ENCODE measurements at regions not wholly inside any gene's neighbourhood (a gene's known extent, or its start where the extent isn't known, plus 50 kb on each side); places are given as distances from the start of the nearest gene placed in this dataset.

GRCh38 chr2:193701484-193701883, 1506.8 kb upstream of the TMEFF2 start:
- no peak for DNase-seq (ENCODE audit: low read depth)

DNA sequence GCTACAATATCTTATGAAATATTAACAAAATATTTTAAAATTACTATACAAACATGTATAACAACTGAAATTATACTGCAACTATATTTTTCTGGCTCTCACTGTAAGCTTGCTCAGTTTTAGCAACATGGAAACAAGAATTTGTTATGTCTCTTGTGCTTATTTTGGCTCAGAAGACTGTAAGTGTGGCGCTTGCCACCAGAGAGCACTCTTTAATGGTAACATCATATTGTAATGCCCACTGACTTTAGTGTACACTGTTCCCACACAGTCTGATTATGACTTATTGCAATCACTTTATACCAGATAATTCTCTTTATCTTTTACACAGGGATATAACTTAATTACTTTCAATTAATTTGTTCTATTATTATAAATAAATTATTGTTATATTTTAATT, 1500.6 kb upstream of the TMEFF2 start:
- DNase-seq (ENCODE audit: low read depth): no peak

GRCh38 chr2:193693758-193694157, 1499.0 kb upstream of the TMEFF2 start:
- no peak for DNase-seq (ENCODE audit: low read depth)

DNA sequence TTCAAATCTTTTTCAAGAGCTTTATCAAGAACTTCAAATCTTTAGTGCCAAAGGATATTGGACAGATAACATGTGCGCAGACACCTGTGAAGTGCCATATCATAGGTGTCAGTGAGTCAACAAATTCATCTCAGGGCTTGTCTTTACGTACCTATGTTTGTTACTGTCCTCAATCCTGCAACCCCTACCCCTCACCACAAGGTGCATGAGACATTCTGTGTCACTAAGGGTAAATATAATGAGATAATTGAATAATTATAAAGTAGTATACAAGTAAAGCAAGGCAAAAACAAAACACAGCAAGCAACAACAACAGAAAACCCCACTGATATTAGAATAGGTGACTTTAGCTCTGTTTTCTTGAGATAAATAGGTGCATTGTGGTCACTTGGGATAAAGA, 1495.8 kb upstream of the TMEFF2 start:
- no peak for DNase-seq (ENCODE audit: low read depth)

DNA sequence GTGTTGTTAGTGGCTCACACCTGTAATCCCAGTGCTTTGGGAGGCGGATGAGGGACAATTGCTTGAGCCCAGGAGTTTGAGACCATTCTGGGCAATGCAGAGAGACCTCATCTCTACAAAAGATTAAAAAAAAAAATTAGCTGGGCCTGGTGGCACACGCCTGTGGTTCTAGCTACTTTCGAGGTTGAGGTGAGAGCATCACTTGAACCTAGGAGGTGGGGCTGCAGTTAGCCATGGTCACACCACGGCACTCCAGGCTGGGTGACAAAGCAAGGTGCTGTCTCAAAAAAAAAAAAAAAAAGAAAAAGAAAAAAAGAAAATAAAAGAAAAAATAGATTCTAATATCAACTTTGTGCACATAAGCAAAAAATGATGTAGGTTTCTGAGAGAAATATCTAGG, 1492.5 kb upstream of the TMEFF2 start:
- no peak for DNase-seq (ENCODE audit: low read depth)

- DNase-seq (ENCODE audit: low read depth): no peak
Observed at GRCh38 chr2:193679847-193680246, 1485.1 kb upstream of the TMEFF2 start.

- DNase-seq (ENCODE audit: low read depth): no peak
Observed at GRCh38 chr2:193670478-193670877, 1475.7 kb upstream of the TMEFF2 start.

GRCh38 chr2:193668557-193669323, 1474.0 kb upstream of the TMEFF2 start:
- no peak for DNase-seq (ENCODE audit: low read depth)

GRCh38 chr2:193627927-193628272, 1433.2 kb upstream of the TMEFF2 start:
- DNase-seq (ENCODE audit: low read depth): no peak

GRCh38 chr2:193627187-193627926, 1432.6 kb upstream of the TMEFF2 start:
- DNase-seq (ENCODE audit: low read depth): no peak

DNA sequence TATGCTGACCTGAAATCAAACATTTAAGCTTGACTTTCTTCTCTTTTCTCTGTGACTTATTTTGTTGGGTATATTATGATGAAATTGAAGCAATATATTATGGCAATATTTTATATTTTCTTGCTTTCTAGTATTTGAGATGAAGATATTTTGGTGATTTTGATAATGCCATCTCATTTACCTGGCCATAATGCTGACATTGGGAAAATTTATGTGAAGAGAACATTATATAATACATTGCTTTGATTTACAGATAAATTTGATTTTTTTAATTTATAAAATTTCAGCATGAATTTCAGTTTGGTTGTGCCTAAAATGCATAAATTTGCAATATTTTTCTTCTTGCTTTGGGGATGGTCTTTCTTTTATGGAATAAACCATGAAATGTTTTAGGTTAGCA, 1413.7 kb upstream of the TMEFF2 start:
- DNase-seq (ENCODE audit: low read depth): no peak

- DNase-seq (ENCODE audit: low read depth): no peak
Observed at GRCh38 chr2:193590831-193591230, 1396.1 kb upstream of the TMEFF2 start.

DNA sequence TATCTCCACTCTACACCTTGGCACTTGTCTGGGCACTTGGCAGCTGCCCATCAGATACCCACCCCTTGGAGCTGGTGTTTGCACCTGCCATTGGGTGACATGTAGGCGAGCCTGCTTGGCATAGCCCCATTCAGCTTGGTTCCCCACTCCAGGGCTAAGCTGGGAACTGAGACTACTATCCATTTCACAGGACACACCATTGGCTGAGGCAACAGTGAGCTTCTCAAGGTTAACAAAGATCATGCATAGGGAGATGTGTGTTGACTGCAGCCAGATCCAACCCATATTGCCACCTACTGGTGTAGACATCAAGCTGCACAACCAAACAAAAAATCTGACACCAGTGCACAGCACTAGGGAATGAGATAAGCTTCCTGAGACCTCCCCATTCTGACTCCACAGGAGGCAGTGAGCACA, 1389.8 kb upstream of the TMEFF2 start:
- no peak for DNase-seq (ENCODE audit: low read depth)

- no peak for DNase-seq (ENCODE audit: low read depth)
Observed at GRCh38 chr2:193583638-193584400, 1389.1 kb upstream of the TMEFF2 start.

DNA sequence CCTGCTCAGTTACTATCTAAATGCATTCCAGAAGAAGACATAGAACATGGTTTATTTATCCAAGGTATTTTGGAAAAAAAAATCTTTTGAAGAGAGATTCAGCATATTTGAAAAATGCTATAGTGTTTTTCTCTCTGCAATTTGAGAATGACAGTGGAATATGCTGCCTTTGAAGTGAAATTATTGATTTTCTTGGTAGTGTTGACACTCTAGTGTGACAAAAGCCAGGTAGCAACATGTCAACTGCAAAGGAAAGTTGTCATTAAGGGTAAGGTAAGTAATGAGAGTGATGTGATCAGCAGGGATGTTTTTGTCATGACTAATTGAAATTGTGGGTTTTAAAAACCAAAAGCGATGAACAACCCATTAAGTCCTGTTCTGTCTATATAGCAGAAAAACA, 1387.1 kb upstream of the TMEFF2 start:
- DNase-seq (ENCODE audit: low read depth): no peak

DNA sequence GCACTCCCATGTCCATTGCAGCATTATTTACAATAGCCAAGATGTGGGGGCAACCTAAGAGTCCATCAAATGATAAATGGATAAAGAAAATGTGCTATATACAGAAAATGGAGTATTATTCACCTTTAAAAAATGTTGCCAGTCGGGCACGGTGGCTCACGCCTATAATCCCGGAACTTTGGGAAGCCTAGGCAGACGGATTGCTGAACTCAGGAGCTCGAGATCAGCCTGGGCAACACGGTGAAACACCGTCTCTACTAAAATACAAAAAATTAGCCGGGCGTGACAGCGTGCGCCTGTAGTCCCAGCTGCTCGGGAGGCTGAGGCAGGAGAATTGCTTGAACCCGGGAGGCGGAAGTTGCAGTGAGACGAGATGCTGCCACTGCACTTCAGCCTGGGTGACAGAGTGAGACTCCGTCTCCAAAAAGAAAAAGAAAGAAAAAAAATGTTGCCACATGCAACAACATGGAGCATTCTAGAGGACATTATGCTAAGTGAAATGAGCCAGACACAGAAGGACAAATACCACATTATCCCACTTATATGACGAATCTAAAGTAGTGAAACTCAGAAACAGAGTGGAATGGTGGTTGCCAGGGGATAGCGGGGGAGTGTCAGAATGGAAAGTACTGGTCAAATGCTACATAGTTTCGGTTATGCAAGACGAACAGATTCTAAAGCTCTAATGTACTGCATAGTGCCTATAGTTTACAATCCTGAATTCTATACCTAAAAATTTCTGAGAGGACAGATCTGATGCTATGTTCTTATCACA, 1385.6 kb upstream of the TMEFF2 start:
- DNase-seq (ENCODE audit: low read depth): no peak

DNA sequence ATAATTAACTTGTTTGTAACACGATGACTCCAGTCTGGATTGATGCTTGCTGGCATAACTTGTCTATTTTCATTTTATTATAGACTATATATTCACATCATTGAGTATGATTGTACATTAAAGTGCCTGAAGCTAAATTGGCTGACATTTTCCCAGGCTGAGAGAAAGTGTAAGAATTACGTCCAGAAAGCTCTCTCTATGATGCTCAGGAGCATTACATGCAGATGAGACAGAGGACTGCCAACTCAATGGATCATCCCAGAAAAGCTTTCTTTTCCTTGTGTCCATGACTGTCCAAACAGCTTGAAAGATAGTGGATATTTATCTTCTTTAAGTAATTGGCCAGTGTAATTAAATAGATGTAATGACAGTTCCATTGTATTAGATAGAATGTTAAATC, 1372.2 kb upstream of the TMEFF2 start:
- DNase-seq (ENCODE audit: low read depth): no peak

GRCh38 chr2:193566276-193566675, 1371.5 kb upstream of the TMEFF2 start:
- DNase-seq (ENCODE audit: low read depth): no peak

- DNase-seq (ENCODE audit: low read depth): no peak
Observed at GRCh38 chr2:193562031-193562430, 1367.3 kb upstream of the TMEFF2 start.

- no peak for DNase-seq (ENCODE audit: low read depth)
Observed at GRCh38 chr2:193561054-193561453, 1366.3 kb upstream of the TMEFF2 start.

- DNase-seq (ENCODE audit: low read depth): no peak
Observed at GRCh38 chr2:193556766-193557470, 1362.2 kb upstream of the TMEFF2 start.

DNA sequence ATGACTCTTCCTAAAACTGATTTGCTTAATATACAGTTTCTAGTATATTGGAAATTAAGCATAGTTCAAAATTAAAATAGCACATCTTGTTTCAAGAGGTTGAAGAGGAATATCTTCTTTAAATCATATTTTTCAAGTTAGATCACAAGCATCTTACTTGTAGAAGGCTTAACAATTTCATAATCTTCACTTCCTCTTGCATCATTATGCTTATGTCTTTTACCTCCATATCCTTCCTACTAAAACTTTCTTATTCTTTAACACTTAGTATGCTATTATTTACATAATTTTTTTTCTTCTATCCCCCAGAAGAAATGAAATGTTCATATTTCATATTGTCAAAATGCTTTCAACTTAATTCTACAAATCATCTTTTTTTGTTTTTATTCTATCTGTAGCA, 1354.9 kb upstream of the TMEFF2 start:
- no peak for DNase-seq (ENCODE audit: low read depth)

All from activated T-helper 9 cell treated with anti-CD3 and anti-CD28 coated beads, Interleukin-2, amount 50 U/mL, for 16 hours (primary cell).